CD4-positive, alpha-beta T cell treated with Interleukin-6 at 100 ng/mL for 8 hours (primary cell): ENCODE measurements at regions not wholly inside any gene's neighbourhood (a gene's known extent, or its start where the extent isn't known, plus 50 kb on each side); places are given as distances from the start of the nearest gene placed in this dataset.

ENCODE experiments used
- DNase-seq: peaks from one replicate; pipeline ENCODE4 v3.0.0-alpha.2; 2020; ENCODE audit warnings: mixed read lengths, low spot score

GRCh38 chr16:88319116-88319965 is 63.4 kb upstream of the ZNF469 start:
- DNase-seq: no peak

GRCh38 chr16:88320947-88321634 is 61.7 kb upstream of the ZNF469 start:
- no peak for DNase-seq

- no peak for DNase-seq
These were observed 60.9 kb upstream of the ZNF469 start for GRCh38 chr16:88321635-88322499.

- no peak for DNase-seq
These were observed 60.2 kb upstream of the ZNF469 start for GRCh38 chr16:88322500-88322970.

GRCh38 chr16:88323041-88323440 is 59.7 kb upstream of the ZNF469 start:
- DNase-seq: no peak

GRCh38 chr16:88323546-88324330 is 59.0 kb upstream of the ZNF469 start:
- no peak for DNase-seq

- no peak for DNase-seq
These were observed 57.5 kb upstream of the ZNF469 start for GRCh38 chr16:88325087-88325750.

- no peak for DNase-seq
These were observed 56.8 kb upstream of the ZNF469 start for GRCh38 chr16:88325976-88326375.

- no peak for DNase-seq
These were observed 55.9 kb upstream of the ZNF469 start for GRCh38 chr16:88326611-88327485.

GRCh38 chr16:88327561-88328312 is 55.0 kb upstream of the ZNF469 start:
- DNase-seq: no peak

GRCh38 chr16:88328313-88328980 is 54.3 kb upstream of the ZNF469 start:
- no peak for DNase-seq

- no peak for DNase-seq
These were observed 52.7 kb upstream of the ZNF469 start for GRCh38 chr16:88329726-88330700.

- no peak for DNase-seq
These were observed 51.5 kb upstream of the ZNF469 start for GRCh38 chr16:88330971-88331890.

- no peak for DNase-seq
These were observed 50.5 kb upstream of the ZNF469 start for GRCh38 chr16:88331989-88332920.
